GM21423 (cell line): ENCODE measurements at regions not wholly inside any gene's neighbourhood (a gene's known extent, or its start where the extent isn't known, plus 50 kb on each side); places are given as distances from the start of the nearest gene placed in this dataset.

ENCODE experiments used
- ATAC-seq: cut with Tn5 transposase; IDR thresholded peaks from one replicate; pipeline ENCODE4 v1.9.1; 2021; ENCODE audit warnings: mild to moderate bottlenecking, moderate library complexity; ENCODE audit not compliant: unreplicated experiment

- ATAC-seq, result no peak
Measured at GRCh38 chr14:98684468-98684867, 587.5 kb downstream of the BCL11B start.

DNA sequence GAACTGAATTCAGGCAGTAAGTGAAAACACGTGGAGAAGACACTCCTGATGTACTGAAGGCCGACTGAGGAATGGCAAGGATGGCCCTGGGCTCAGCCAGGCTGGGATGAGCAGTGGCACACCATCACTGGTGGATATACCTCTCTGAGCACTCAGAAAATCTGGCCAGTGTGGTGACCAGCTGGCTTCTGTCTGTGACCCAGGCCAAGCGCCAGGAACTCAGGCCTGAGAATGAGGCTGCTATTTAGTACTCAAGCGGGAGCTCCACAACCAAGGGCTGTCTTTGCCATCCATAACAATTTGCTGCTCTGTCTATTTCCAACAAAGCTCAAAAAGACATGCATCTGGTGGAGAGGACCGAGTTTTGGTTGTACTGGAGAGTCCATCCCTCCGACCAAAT, 586.3 kb downstream of the BCL11B start:
- ATAC-seq, result no peak

DNA sequence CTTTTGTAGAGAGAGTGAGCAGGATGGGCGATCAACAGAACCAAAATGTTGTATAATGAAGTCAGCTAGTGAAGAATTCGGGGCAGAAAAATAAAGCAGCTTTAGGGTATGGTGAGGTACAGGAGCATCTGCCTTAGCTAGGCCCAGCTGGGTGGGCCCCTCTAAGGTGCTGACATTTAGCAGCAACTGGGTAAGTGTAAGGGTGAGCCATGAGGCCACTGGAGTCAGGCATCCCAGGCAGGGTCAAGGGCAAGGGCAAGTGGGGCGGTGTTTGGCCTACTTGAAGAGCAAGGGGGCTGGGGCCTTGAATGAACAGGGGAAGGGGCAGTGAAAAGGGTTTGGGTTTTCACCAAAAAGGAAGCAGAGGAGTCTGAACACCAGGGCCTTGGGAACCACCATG, 583.6 kb downstream of the BCL11B start:
- ATAC-seq, result no peak

DNA sequence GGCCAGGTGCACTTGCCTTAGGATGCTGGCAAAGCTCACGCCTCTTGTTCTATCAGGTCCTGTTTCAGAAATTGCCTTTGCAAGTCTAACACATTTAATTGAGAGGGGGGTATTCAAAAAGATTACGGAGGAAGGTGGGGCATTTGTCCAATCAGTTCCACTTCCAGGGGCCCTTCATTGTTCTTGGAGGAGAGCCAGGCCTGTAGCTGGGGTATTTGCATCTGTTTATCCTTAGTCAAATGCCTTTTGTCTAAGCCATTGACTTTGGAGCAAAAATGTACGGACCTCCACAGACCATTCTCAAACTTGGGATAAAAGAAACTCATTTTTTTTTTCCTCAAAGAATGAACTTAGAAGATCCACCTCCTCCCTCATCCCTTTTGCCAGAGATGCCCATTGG, 582.0 kb downstream of the BCL11B start:
- ATAC-seq, result no peak

DNA sequence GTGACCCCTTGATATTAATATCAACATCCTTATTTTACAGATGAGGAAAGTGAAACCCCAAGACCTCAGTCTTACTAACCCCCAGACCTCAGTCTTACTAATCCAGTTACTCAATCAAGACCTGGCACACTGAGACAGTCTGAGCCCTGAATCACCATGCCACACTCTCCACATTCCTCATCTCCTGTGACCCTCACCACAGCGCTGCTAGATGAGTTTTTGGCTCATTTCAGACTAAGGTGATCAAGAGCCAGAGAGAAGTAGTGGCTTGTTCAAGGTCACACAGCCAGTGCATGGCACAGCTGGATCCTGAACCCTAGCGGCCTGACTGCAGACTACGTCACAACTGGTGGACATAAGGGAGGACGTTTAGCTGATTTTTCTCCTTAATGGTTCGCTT, 579.2 kb downstream of the BCL11B start:
- ATAC-seq, result no peak

- no peak for ATAC-seq
Measured at GRCh38 chr14:98694541-98694940, 577.5 kb downstream of the BCL11B start.

- ATAC-seq, result no peak
Measured at GRCh38 chr14:98695809-98696208, 576.2 kb downstream of the BCL11B start.

DNA sequence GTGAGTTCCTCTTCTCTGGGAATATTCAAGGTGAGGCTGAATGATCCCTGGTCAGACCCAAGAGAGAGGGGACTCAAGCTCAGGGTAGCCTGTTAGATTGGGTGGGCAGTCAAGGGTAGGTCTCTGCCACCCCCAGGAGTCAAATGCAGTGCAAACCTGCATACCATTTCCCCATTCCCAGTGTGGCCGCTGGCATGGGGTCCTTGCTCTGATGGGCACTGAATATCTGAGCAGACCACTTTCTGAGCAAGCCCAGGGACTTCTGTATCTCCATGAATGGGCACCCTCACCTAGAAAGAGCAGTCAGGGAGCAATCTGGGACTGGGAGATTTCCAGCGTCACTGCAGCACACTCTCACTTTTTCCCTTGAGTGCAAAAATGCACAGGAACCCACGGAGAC, 573.7 kb downstream of the BCL11B start:
- ATAC-seq, result no peak

- ATAC-seq, result no peak
Measured at GRCh38 chr14:98700748-98701147, 571.2 kb downstream of the BCL11B start.

- no peak for ATAC-seq
Measured at GRCh38 chr14:98701377-98701776, 570.6 kb downstream of the BCL11B start.

GRCh38 chr14:98704441-98704840, 567.6 kb downstream of the BCL11B start:
- ATAC-seq, result no peak

DNA sequence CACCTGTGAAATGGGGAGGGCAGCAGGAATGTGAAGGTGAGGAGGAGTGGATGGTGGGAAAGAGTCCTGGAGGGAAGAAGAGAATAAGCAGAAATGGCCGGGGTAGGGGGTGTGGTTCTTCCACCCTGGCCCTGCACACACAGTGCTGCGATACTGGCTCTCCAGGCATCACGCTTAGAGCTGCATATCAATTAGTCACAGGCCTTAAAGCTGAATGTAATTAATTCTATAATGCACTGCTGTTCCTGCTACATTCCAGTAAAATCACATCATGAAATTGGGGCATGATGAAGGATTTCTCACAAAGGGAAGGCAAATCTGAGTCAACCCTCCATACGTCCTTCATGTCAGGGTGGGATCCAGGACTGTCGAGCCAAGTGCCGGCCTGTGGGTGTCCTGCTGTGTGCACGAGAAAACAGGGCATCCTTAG, 566.1 kb downstream of the BCL11B start:
- no peak for ATAC-seq

DNA sequence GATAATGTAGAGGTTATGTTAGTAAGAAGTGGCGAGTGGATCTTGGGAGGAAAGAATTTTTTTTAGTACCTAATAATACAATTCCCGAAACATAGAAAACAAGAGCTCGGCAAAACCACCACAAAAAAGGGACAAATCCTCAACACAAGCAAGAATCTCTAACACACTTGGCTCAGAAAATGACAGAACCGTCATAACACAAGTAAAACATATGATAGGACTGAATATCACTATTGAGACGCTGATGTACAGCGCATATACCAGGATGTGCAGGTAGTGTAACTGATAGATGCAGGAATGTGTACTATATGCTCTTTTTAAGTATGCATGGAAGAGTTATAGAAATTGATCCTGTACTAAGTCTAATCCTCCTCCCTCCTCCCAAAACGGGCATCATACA, 564.5 kb downstream of the BCL11B start:
- ATAC-seq, result no peak

DNA sequence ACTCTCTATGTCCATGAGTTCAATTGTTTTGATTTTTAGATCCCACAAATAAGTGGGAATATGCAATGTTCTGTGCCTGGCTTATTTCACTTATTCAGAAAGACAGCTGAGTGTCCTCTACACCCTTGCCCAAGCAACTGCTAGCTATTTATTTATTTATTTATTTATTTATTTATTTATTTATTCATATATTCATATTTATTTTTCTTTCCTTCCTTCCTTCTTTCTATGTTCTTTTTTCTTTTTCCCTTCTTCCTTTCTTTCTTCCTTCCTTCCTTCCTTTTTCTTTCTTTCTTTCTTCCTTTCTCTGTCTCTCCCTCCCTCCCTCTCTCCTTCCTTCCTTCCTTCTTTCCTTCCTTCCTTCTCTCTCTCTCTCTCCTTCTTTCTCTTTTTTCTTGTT, 563.4 kb downstream of the BCL11B start:
- ATAC-seq, result no peak

DNA sequence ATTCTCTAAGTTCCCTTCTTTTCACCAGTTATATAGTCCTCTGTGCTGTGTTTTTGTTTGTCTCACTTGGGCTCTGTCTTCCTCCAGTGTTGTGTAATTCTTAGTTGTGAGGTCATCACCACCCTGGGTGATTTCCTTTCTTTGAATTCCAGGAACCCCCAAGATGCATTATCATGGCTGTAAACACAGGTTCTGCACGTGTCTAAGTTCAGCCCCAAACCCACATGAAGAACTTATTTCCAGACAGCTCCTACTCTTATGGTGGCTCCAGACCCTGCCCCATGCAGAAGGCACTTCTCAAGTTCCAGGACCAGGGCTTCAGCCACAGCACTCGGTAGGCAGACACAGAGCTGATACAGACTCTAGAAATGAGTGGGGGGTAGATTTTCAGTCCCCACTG, 560.5 kb downstream of the BCL11B start:
- no peak for ATAC-seq

GRCh38 chr14:98714626-98715425, 557.2 kb downstream of the BCL11B start:
- no peak for ATAC-seq

DNA sequence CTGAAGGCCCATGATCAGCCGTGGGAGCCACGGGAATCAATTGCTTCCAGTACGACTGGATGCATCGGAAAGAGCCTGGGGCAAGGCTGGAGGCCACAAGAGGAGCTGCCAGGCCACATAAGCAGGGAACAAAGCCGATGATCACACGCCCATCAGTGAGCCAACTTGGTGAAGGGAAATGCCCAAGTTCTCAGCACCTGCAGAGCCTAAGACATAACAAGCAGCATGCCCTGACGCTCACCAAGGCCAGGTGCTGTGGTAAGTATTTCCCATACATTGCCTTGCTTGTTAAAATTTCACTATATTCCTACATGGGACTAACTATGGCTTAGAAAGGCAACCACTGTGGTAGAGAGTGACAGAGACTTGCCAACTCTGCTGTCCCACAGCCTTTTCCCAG, 555.9 kb downstream of the BCL11B start:
- ATAC-seq, result no peak

DNA sequence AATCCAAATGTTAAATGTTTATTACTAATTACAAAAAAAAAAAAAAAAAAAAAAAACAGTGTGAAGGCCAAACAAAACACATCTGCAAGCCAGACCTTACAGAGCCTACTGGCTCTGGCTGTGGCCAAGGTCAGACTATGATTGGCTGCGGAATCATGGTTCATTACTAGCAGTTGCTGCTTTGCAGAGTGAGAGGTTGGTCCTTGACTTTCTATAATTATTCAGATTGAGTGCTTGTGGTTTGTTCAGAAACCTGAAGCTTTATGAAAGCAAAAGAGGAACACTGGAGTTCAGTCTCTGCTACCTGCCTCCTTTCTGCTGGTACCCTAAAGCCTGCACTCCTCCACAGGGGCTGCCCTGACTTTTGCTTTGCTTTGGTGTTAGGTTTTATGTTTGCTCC, 550.9 kb downstream of the BCL11B start:
- ATAC-seq, result no peak

- no peak for ATAC-seq
Measured at GRCh38 chr14:98724734-98725133, 547.3 kb downstream of the BCL11B start.

DNA sequence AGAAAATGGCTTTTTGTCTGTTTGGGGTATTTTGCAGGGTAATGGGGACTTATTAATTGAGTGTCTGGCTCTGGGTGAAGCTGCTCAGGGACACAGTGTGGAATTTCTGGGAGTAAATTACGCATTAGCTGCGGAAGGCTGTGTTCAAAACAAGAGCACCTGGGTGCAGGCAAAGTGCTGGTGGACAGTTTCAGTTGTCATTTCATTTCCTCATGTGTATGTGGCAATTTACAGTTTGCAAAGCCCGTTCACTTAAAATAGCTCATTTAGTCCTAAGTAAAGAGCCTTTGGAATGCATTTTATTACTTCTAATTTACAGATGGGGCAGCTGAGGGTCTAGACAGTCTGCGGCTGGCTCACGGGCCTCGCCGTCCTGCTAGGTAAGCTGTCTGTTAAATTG, 546.8 kb downstream of the BCL11B start:
- no peak for ATAC-seq

DNA sequence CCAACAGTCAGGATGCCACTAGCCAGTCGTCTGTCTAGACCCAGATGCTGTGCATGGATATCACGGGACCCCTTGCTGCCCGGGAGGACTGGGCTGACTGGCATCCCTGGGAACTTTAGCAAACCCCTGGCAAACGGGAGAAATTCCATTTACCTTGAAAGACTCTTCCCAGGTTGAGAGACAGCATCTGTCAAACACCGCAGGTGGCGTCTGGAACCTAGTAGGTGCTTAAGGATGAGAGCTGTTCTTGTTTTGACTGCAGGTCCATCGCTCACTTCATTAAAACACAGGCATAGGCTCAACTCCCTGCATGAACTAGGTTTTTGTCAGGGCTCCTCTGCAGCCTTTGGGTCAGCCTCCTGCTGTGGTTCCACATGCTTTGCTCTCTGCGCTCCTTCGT, 546.3 kb downstream of the BCL11B start:
- ATAC-seq, result no peak

- ATAC-seq, result no peak
Measured at GRCh38 chr14:98726585-98727405, 545.2 kb downstream of the BCL11B start.
